NCI-H748 (cell line): ENCODE measurements at regions not wholly inside any gene's neighbourhood (a gene's known extent, or its start where the extent isn't known, plus 50 kb on each side); places are given as distances from the start of the nearest gene placed in this dataset.
"Not testable (repeated sequence)": the region's sequence is repeated elsewhere in the genome, so short reads cannot be mapped to it uniquely, and the experiment has no call there.

Source experiments
- DNase-seq: peaks from one replicate; lab custom pipeline; 2025; ENCODE audit not compliant: unreplicated experiment; lab: John Stamatoyannopoulos, UW

DNA sequence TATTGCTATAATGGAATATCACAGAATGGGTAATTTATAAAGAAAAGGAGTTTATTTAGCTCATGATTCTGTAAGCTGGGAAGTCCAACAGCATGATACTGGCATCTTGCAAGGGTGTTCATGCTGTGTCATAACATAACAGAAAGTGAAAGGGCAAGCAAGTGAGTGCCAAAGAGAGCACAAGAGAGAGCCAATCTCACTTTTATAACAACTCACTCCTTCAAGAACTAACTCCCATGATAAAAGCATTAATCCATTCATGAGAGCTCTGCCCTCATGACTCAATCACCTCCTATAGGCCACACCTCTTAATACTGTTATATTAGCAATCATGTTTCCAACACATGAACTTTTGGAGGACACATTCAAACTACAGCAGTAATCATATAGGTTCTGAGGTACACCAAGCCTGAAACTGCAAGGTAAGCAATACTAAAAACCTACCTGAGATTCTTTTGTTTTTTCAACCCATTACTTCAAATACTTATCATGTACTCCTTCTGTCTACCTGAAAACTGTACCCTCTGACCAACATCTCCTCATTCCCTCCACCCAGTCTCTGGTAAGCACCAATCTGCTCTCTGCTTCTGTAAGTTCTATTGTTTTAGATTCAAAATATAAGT lies 219.7 kb downstream of the MTERF1 start:
- no peak for DNase-seq

DNA sequence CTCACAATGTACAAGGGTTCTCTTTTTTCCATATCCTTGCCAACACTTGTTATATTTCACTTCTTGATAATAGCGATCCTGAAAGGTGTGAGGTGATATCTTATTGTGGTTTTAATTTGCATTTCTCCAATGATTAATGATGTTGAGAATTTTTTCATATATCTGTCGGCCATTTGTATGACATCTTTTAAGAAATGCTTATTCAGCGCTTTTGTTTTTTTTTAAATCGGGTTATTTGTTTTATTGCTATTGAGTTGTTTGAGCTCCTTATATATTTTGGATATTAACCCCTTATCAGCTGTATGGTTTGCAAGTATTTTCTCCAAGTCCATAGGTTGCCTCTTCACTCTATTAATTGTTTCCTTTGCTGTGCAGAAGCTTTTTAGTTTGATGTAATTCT lies 218.8 kb downstream of the MTERF1 start:
- no peak for DNase-seq

DNA sequence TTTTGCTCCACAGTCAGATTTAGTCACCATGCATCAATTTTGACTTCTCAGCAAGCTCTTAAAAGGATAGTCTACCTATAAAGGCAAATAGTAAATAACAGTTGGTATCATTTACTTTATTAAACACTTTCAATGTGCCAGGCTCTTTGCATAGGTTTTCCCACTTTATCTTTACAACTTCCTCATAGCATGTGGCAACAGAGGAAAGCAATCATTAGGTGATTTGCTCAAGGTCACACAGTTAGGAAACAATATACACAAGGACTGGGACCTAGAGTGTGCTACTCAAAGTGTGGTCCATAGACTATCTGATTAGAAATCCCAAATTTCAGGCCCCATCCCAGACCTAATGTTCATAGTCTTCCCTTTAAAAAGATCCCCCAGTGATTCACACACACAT lies 212.3 kb downstream of the MTERF1 start:
- DNase-seq: no peak

DNA sequence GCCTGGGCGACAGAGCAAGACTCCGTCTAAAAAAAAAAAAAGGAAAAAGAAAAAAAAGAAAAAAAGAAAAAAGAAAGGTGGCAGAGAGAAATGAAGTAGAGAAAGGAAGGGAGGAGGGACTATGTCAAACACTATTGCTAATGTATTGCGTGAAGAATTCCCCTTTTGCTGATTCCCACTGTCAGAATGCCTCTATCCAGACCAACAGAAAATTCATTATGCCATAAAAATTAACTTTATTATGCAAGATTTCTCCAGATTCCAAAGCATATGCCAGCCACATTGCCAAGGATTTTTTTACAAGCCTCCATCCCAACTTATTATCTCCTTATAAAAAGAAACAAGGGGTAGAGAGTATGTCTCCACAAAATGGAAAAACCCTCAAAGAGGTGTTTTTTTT lies 209.3 kb downstream of the MTERF1 start:
- no peak for DNase-seq

DNA sequence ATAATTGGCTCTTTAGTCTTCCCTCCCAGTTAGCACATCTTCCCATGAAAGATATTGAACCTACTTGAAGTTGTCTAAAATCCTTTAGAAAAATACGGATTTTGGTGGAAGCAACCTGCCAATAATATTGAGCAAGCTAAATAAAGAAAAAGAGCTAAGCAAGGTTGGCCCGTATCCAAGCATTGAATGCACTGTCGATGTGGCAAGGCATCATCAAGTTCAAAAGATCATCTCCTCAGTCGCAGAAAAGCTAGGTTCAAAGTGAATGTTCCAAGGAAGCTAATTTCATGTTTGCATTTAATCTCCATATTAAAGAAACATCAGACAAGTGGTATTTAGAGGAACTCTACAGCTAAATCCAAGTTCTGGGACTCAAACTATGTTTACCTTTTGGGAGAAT lies 206.0 kb downstream of the MTERF1 start:
- no peak for DNase-seq

DNA sequence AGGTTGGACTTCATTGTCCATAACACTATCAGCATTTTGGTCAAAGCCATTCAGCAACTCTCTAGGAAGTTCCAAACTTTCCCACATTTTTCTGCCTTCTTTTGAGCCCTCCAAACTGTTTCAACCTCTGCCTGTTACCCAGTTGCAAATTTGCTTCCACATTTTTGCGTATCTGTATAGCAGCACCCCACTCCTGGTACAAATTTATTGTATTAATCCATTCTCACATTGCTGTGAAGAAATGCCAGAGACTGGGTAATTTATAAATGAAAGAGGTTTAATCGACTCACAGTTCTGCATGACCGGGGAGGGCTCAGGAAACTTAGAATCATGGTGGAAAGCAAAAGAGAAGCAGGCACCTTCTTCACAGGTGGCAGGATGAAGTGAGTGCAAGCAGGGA lies 198.8 kb downstream of the MTERF1 start:
- DNase-seq: no peak

DNA sequence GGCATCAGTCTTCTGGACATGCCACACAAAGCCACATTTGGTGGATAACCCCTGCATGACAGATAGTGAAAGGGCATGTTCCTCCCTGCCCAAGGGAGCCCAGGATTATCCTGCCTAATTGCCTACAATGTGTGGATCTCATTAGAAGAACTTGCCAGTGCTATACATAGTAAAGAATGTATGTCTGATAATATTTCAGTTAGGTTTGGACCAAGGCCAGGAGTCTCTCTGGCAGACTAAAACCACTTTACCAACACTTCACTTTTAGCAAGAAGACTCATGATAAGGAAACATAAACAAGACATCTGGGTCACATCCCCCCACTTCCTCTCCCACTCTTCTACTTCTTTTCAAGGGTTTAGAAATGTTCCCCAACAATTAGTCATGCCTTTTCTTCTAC lies 196.7 kb downstream of the MTERF1 start:
- DNase-seq: no peak

DNA sequence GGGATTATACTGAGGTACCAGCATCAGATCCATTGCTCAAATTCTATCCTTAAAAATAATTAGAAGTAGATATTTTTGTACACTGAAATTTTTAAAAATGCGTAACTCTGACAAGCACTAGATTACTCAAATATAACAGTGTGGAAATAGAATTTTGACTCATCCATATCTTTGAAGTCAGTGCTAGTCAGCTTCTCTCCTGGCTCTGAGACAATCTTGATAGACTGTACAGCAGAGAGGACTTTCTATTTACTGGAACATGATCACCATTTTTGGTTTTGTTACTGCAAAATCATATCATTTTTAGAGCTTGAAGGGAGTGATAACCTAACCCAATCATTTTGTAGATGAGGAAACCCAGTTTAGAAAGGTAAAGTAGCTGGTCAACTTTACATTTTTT lies 195.0 kb downstream of the MTERF1 start:
- no peak for DNase-seq

DNA sequence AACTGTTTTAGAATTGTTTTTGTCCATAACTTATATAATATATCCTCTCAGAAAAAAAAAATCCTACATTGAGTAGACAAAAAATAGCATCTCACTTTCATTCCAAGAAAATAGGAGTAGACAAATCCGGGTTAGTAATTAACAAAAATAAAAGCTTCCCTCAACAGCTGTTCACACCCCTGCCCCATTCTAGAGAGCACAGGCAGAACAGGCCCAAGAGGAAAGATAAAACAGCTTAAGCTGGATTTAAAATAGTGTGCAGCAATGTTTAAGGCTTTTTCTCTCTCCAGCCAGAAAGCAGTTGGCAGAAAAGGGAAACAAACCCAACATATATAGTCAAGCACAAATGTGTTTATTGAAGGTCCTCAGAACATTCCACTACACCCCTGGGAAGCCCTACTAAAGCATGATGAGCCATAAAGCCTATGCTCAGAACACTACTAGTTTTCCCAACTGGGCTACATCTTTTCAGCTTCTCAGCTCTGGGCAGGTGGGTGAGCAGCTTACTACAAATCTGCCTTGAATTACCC lies 189.9 kb downstream of the MTERF1 start:
- no peak for DNase-seq

DNA sequence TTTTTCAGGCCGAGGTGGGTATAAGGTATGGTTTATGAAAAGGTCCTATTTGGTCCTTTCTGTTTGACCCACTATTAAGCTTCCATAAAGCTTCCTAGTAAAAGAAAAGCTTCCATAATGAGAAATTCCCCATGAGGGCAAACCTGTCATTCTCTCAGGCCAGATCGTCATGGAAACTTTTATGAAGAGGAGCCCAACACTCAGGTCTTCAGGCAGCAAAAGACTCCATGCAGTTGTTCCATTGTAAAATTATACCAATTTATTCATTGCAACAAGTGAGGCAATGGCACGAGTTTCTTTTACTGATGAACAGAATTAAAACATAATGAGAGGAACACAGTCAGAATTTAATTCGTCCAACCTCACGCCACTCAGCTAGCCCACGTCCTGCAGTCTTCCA lies 188.6 kb downstream of the MTERF1 start:
- no peak for DNase-seq

DNA sequence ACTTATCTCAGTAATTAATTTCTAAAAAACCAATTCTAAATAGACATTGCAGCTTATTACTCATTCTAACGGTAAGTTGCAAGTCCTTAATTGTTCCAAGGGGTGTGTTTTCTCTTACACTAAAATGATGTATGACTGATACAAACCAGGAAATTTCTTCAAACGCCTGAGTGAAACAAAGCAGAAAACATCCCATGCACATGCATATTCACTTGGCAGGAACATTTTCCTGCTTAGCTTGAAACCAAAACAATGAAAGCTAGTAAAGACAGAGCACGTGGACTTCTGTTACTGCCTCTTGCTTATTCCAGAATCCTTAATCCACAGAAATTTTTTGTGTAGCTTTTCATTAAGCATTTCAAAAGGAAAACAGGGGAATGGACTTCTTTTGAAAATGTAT lies 187.7 kb downstream of the MTERF1 start:
- DNase-seq: no peak

DNA sequence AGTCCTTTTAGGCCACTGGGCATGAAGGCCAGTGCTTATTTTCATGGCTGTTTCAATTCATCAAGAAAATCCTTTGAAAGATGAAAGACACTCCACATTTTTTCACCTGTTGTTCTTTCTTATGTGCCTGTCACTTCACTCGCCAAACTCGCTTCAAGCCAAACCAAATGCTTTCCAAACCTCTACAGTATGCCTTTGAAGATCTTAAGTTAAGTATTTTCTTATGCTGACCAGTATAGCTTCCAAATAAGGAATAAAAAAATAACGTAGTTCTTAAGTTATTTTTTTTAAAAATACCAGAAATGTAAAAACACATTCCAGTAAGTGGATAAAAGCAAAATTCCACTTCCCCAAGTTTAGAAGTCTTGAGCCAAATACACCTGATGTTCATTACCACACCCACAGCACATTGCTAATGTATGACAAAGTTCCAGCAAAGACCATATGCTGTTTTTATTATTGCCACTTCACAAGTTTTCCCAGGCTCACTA lies 186.1 kb downstream of the MTERF1 start:
- DNase-seq: no peak

DNA sequence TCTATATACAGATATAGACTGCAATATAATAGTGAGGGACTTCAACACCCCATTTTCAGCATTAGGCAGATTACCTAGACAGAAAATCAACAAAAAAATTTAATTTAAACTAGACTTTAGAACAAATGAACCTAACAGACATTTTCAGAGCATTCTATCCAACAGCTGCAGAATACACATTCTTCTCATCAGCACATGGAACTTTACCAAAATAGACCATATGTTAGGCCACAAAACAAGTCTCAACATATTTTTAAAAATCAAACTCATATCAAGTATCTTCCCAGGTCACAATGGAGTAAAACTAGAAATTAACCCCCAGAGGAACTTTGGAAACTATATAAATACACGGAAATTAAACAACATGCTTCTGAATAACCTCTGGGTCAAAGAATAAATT lies 169.6 kb downstream of the MTERF1 start:
- no peak for DNase-seq

DNA sequence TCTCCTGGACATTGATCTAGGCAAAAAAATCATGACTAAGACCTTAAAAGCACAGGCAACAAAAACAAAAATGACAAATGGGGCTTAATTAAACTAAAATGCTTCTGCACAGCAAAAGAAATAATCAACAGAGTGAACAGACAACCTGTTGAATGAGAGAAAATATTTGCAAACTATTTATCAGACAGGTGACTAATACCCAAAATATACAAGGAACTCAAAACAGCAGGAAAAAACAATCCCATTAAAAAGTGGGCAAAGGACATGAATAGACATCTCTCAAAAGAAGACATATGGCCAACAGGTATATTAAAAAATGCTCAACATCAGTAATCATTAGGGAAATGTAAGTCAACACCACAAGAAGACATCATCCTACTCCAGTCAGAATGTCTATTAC lies 166.8 kb downstream of the MTERF1 start:
- peak; percentile 29 for DNase-seq

DNA sequence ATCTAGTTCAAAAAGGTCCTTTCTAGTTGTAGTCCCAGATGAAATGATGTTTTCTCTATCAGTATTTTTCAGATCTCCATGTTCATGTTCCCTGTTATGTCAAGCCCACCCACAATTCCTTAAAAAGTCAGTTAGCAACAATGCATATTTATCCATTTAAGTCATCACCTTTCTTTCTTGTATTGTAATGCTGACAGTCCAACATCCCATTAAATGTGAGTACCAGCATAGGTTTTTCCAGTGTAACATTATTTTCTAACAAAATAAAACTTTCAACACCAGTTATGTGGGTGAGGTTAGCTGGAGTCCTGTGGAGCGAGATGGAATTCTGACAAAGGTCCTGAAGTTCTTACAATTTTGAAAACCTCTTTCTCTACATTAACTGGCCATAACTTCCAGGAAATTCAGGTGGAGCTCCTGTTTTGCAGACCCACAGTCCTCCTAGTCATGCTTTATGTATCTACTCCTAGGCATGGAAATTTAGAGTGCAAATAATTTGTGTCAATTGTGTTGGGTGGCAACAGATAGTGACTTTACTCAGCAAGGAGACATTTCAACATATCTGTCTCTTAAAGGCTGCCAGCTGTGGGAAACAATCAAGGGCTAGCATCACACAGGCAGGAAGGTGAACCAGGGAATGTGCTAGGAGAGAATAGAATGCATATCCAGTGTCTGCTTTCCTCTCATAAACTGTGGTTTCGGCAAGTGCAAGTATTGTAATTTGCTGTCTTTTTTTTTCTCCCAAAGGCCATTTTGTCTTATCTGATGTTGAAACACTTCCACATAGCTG lies 162.6 kb downstream of the MTERF1 start:
- no peak for DNase-seq

DNA sequence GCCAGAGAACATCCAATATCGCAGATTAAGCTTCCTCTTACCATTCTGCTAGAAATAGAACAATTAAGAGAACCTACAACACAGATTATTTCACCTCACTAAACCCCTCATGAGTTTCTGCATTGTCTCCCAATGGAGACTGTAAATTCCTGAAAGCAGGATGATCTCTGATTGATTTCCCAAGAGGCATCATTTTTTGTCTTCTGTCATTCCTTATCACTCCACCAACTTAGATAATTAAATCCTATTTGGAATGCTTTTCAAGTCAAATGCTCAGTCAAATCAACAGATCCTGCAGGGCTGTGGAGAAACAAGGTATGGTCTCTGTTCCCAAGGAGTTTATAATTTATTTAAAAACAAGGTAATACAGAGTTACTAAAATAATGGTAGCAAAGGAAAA lies 161.5 kb downstream of the MTERF1 start:
- no peak for DNase-seq

DNA sequence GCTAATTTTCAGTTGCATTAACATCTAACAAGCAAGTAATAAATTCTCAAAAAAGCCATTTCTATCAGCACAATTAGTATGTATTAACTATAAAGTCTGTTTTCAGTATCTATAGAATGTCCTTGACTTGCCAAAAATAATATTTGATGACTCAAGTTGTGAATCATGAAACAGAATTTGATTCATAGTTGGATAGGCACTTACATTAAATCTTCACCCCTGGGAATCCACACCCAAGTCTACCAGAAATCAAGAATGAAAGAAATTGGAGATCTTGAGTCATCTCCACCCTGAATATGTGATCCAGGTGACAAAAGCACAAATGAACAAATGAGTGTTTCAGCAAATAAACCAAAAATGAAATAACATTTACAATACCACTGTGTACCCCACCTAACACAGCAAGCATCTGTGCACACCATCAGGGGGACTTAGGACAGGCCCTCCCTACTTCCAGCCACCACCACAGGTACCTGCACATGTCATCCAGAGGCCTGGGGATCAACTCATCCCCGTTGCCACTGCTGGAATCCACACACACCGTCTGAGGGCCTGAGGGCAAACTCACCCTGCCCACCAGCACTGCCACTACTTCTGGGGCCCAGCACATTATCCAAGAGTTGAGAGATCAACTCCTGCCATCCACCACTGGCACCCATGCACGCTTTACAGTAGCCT lies 160.1 kb downstream of the MTERF1 start:
- no peak for DNase-seq

DNA sequence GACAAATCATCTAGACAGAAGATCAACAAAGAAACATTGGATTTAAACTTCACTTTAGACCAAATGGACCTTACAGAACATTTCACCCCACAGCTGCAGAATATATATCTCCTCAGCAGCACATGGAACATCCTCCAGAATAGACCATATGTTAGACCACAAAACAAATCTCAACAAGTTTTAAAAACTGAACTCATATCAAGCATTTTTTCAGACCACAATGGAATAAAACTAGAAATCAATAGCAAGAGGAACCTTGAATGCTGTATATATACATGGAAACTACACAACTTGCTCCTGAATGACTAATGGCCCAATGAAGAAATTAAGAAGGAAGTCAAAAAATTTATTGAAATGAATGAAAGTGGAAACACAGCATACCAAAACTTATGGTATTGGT lies 157.7 kb downstream of the MTERF1 start:
- DNase-seq: no peak

DNA sequence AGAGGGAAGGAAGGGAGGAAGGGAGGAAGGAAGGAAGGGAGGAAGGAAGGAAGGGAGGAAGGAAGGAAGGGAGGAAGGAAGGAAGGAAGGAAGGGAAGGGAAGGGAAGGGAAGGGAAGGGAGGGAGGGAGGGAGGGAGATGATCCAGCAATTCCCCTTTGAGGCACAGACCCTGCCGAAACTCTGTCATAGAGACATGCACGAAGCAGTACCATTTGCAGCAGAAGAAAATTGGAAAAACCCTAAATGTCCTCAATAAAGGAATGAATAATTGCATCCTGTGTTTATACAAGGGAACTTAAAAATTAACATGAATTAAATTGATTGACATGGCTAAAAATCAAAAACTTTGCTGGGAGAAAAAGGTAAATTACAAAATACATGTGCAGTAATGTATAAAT lies 151.5 kb downstream of the MTERF1 start:
- DNase-seq: not testable (repeated sequence)

DNA sequence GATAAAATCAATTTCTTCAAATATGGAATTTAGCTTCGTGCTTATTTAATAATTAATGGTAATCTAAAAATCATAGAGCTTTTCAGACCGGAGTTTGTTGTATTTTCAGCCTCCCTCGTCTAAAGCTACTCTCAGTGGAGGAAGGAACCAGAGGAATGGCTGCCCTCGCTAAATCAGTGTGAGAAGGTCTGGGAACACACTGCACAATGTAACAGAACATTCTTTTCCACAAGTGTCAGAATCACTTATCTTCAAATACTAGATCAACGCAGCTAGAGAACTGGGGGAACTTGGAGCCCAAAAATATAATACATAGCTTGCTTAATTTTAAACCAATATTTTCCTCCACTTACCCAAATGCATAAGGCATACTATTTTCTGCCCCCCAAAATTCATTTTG lies 148.5 kb downstream of the MTERF1 start:
- DNase-seq: no peak

DNA sequence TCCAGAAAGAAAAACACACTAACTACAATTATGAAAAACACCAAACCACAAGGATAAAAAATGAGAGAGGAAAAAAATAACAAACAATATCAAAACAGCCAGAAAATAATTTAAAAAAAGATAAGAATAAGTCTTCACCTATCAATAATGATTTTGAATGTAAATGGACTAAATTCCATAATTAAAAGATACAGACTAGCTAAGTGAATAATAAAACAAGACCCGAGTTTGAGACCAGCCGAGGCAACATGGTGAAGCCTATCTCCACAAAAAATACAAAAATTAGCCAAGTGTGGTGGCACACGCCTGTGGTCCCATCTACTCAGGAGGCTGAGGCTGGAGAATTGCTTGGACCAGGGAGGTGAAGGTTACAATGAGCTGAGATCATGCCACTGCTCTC lies 131.1 kb downstream of the MTERF1 start:
- DNase-seq: no peak

DNA sequence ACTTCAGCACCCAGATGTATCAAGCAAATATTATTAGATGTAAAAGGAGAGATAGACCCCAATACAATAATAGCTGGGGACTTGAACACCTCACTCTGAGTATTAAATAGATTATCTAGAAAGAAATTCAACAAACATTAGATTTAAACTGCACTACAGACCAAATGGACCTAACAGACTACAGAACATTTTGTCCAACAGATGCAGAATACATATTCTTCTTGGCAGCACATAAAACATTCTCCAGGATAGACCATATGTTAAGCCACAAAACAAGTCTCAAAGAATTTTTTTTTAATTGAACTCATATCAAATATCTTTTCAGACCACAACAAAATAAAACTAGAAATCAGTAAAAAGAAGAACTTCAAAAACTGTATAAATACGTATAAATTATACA lies 130.4 kb downstream of the MTERF1 start:
- DNase-seq: no peak
